ENCODE measurements at regions not wholly inside any gene's neighbourhood (a gene's known extent, or its start where the extent isn't known, plus 50 kb on each side); places are given as distances from the start of the nearest gene placed in this dataset.

DNA sequence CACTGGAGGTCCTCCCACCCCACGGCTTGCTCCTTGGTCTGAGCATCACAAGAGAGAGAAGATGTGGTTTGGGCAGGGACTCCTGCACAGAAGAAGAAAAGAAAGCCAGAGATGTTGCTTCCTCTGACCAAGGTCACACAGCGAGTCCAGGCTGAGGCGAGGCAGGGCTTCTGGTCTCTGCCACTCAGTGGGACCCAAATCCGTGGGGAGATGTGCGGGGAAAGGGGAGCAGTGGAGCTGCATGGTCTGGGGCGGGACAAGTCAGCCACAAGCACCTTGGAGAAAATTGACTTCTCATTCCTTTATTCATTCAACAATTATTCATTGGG, 150.9 kb downstream of the C9orf50 start:
- Histone ChIP-seq H3K9me3 (ENCODE audit: insufficient read depth, low read depth, low read length) (peaks cover 8% of the 10 kb centered on the region), H4K12ac (ENCODE audit: low read depth, low read length) (no peak overlapping the region), H3K79me2 (ENCODE audit: control insufficient read depth, insufficient read depth, low read length, poor library complexity) (no peaks in the 10 kb centered on the region), H4K91ac (ENCODE audit: low read depth, low read length) (peak overlapping the region; percentile 40), H3K18ac (ENCODE audit: low read length) (peak overlapping the region; percentile 10), H3K27me3 (ENCODE audit: insufficient read depth, low read length) (no peaks in the 10 kb centered on the region), H3K23ac (ENCODE audit: low read length) (no peak overlapping the region), H2BK12ac (ENCODE audit: low read length) (peak overlapping the region; percentile 77), H3K4me2 (ENCODE audit: low read length) (no peak overlapping the region), H3K4ac (ENCODE audit: low read depth, low read length) (no peak overlapping the region), H3K14ac (ENCODE audit: low read length) (peak overlapping the region; percentile 27), H3K27ac (ENCODE audit: low read depth, low read length) (no peak overlapping the region), H3K4me3 (ENCODE audit: low read depth, low read length) (no peak overlapping the region), H2BK120ac (ENCODE audit: insufficient read depth, low read length, poor library complexity) (peak overlapping the region; percentile 21), H3K36me3 (ENCODE audit: control insufficient read depth in 1 of 2, insufficient read depth in 2 of 2, low read length in 2 of 2) (no peaks in the 10 kb centered on the region), H4K8ac (ENCODE audit: low read depth, low read length) (peak overlapping the region; percentile 1), H3K4me1 (ENCODE audit: control insufficient read depth in 1 of 2, insufficient read depth in 2 of 2, low read length in 2 of 2) (peaks cover 20 to 23% of the 10 kb centered on the region in 2 experiments), H2AK5ac (ENCODE audit: low read length) (peak overlapping the region; percentile 17), H3K79me1 (ENCODE audit: low read length) (peaks cover 17% of the 10 kb centered on the region), H3K9ac (ENCODE audit: low read length) (no peak overlapping the region), H2BK5ac (ENCODE audit: low read depth, low read length, poor library complexity) (no peak overlapping the region), H2AFZ (ENCODE audit: insufficient read depth, low read length, poor library complexity) (no peak overlapping the region)
- WGBS (ENCODE audit: extremely low coverage, insufficient coverage, insufficient read length), result no CpG with 5 or more reads among the region's 6 CpGs
- no peak for DNase-seq

GRCh38 chr9:129469188-129469987, 151.5 kb downstream of the C9orf50 start:
- H2AFZ ChIP-seq (ENCODE audit: insufficient read depth, low read length, poor library complexity), result no peak overlapping the region
- peak overlapping the region; percentile 10 for H3K18ac ChIP-seq (ENCODE audit: low read length)
- H3K9ac ChIP-seq (ENCODE audit: low read length), result no peak overlapping the region
- no peak overlapping the region for H2BK5ac ChIP-seq (ENCODE audit: low read depth, low read length, poor library complexity)
- H4K12ac ChIP-seq (ENCODE audit: low read depth, low read length), result no peak overlapping the region
- H3K23ac ChIP-seq (ENCODE audit: low read length), result no peak overlapping the region
- H3K79me2 ChIP-seq (ENCODE audit: control insufficient read depth, insufficient read depth, low read length, poor library complexity), result no peaks in the 10 kb centered on the region
- no peak overlapping the region for H3K4ac ChIP-seq (ENCODE audit: low read depth, low read length)
- no peaks in the 10 kb centered on the region for H3K36me3 ChIP-seq (ENCODE audit: control insufficient read depth in 1 of 2, insufficient read depth in 2 of 2, low read length in 2 of 2)
- H2BK120ac ChIP-seq (ENCODE audit: insufficient read depth, low read length, poor library complexity), result peak overlapping the region; percentile 21
- WGBS (ENCODE audit: extremely low coverage, insufficient coverage, insufficient read length), result no CpG with 5 or more reads among the region's 20 CpGs
- H3K4me3 ChIP-seq (ENCODE audit: low read depth, low read length), result no peak overlapping the region
- no peak overlapping the region for H3K4me2 ChIP-seq (ENCODE audit: low read length)
- peak overlapping the region; percentile 27 for H3K14ac ChIP-seq (ENCODE audit: low read length)
- DNase-seq, result no peak
- H3K4me1 ChIP-seq (ENCODE audit: control insufficient read depth in 1 of 2, insufficient read depth in 2 of 2, low read length in 2 of 2), result peaks cover 20 to 23% of the 10 kb centered on the region in 2 experiments
- peak overlapping the region; percentile 40 for H4K91ac ChIP-seq (ENCODE audit: low read depth, low read length)
- no peak overlapping the region for H3K27ac ChIP-seq (ENCODE audit: low read depth, low read length)
- H3K79me1 ChIP-seq (ENCODE audit: low read length), result peaks cover 17% of the 10 kb centered on the region
- peaks cover 5% of the 10 kb centered on the region for H3K9me3 ChIP-seq (ENCODE audit: insufficient read depth, low read depth, low read length)
- peak overlapping the region; percentile 77 for H2BK12ac ChIP-seq (ENCODE audit: low read length)
- no peaks in the 10 kb centered on the region for H3K27me3 ChIP-seq (ENCODE audit: insufficient read depth, low read length)
- peak overlapping the region; percentile 17 for H2AK5ac ChIP-seq (ENCODE audit: low read length)
- peak overlapping the region; percentile 1 for H4K8ac ChIP-seq (ENCODE audit: low read depth, low read length)

DNA sequence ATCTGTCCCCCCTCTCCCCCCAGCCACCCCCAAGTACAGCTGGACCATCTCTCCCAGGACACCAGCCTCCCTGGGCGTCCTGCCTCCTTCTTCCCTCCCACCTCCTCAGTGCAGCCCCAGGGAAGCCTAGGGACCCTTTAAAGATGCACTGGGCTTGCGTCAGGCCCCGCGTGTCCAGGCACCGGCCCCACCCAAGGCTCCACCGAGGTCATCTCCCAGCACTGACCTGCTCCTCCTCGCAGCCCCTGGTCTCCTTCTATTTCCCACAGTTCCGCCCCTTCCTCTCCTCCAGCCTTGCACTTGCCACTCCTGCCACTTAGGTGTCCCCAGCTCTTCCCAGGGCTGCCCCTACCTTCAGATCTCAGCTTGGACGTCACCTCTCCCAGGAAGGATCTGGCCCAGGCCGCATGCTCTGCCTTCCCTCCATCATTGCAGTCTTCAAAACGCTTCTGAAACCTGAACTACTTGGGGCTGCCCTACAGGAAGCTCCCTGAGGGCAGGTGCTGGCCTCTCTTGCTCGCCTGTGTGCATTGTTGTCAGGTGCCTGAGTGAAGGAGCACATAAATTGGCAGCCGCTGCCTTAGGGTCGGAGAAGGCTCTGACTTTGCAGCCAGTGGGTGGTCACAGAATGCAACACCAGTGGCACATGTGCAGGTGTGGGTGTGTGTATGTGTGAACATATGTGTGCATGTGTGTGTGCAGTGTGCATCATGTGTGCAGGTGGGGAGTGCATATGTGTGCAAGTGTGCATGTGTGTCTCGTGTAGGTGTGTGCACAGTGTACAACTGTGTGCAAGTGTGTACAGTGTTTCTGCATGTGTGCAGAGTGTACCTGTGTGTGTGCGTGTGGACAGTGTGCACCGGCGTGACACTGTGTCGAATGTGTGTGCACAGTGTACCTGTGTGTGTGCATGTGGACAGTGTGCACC, 152.9 kb downstream of the C9orf50 start:
- Histone ChIP-seq H3K9ac (ENCODE audit: low read length) (no peak overlapping the region), H3K4ac (ENCODE audit: low read depth, low read length) (no peak overlapping the region), H3K79me1 (ENCODE audit: low read length) (peaks cover 23% of the 10 kb centered on the region), H3K23ac (ENCODE audit: low read length) (no peak overlapping the region), H4K8ac (ENCODE audit: low read depth, low read length) (no peak overlapping the region), H3K27me3 (ENCODE audit: insufficient read depth, low read length) (no peaks in the 10 kb centered on the region), H2BK12ac (ENCODE audit: low read length) (peak overlapping the region; percentile 19), H3K18ac (ENCODE audit: low read length) (no peak overlapping the region), H3K14ac (ENCODE audit: low read length) (peak overlapping the region; percentile 32), H2BK120ac (ENCODE audit: insufficient read depth, low read length, poor library complexity) (peak overlapping the region; percentile 20), H3K36me3 (ENCODE audit: control insufficient read depth in 1 of 2, insufficient read depth in 2 of 2, low read length in 2 of 2) (no peaks in the 10 kb centered on the region), H2AFZ (ENCODE audit: insufficient read depth, low read length, poor library complexity) (no peak overlapping the region), H4K12ac (ENCODE audit: low read depth, low read length) (no peak overlapping the region), H3K79me2 (ENCODE audit: control insufficient read depth, insufficient read depth, low read length, poor library complexity) (no peaks in the 10 kb centered on the region), H2AK5ac (ENCODE audit: low read length) (peak overlapping the region; percentile 39), H3K27ac (ENCODE audit: low read depth, low read length) (no peak overlapping the region), H3K4me2 (ENCODE audit: low read length) (no peak overlapping the region), H3K4me1 (ENCODE audit: control insufficient read depth in 1 of 2, insufficient read depth in 2 of 2, low read length in 2 of 2) (peaks cover 29 to 32% of the 10 kb centered on the region in 2 experiments), H3K9me3 (ENCODE audit: insufficient read depth, low read depth, low read length) (peaks cover 5% of the 10 kb centered on the region), H3K4me3 (ENCODE audit: low read depth, low read length) (peak overlapping the region; percentile 33), H2BK5ac (ENCODE audit: low read depth, low read length, poor library complexity) (no peak overlapping the region), H4K91ac (ENCODE audit: low read depth, low read length) (peak overlapping the region; percentile 63)
- no CpG with 5 or more reads among the region's 19 CpGs for WGBS (ENCODE audit: extremely low coverage, insufficient coverage, insufficient read length)
- DNase-seq, result no peak

DNA sequence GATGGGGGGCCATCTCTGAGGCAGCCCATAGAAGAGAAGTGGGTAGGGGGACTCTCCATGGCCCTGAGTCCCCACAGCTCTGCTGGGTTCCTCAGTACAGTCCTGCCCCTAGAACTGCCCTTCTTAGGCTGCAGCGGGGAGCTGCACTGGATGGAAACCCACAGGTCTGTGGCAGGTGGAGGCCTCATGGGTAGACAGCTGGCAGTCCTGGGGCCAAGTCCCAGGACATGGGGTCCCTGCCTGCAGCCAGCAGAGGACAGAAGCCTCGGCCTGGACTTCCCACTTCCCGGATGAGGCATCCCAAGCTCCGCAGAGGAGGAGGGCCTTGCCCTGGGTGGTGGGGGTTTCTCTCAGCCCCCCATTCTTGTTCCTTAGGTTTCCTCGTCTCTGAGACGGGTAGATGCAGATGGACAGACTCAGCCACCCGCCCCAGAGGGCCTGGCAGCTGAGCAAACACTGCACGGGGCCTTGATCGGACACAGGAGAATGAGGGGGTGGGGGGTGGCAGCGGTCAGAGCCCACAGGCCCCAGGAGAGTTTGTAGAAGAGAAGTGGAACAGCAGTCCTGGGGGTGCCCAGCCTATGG, 153.8 kb downstream of the C9orf50 start:
- DNase-seq, result no peak
- Histone ChIP-seq H2AK5ac (ENCODE audit: low read length) (peak overlapping the region; percentile 29), H3K27ac (ENCODE audit: low read depth, low read length) (no peak overlapping the region), H3K18ac (ENCODE audit: low read length) (peak overlapping the region; percentile 36), H3K4me3 (ENCODE audit: low read depth, low read length) (no peak overlapping the region), H3K27me3 (ENCODE audit: insufficient read depth, low read length) (no peaks in the 10 kb centered on the region), H3K4ac (ENCODE audit: low read depth, low read length) (peak overlapping the region; percentile 19), H3K9me3 (ENCODE audit: insufficient read depth, low read depth, low read length) (peaks cover 5% of the 10 kb centered on the region), H4K12ac (ENCODE audit: low read depth, low read length) (no peak overlapping the region), H3K23ac (ENCODE audit: low read length) (no peak overlapping the region), H4K8ac (ENCODE audit: low read depth, low read length) (no peak overlapping the region), H3K9ac (ENCODE audit: low read length) (no peak overlapping the region), H2AFZ (ENCODE audit: insufficient read depth, low read length, poor library complexity) (no peak overlapping the region), H2BK12ac (ENCODE audit: low read length) (peak overlapping the region; percentile 48), H3K14ac (ENCODE audit: low read length) (peak overlapping the region; percentile 21), H4K91ac (ENCODE audit: low read depth, low read length) (peak overlapping the region; percentile 63), H3K36me3 (ENCODE audit: control insufficient read depth in 1 of 2, insufficient read depth in 2 of 2, low read length in 2 of 2) (no peaks in the 10 kb centered on the region), H3K79me1 (ENCODE audit: low read length) (peaks cover 24% of the 10 kb centered on the region), H2BK5ac (ENCODE audit: low read depth, low read length, poor library complexity) (no peak overlapping the region), H3K4me2 (ENCODE audit: low read length) (no peak overlapping the region), H3K79me2 (ENCODE audit: control insufficient read depth, insufficient read depth, low read length, poor library complexity) (no peaks in the 10 kb centered on the region), H3K4me1 (ENCODE audit: control insufficient read depth in 1 of 2, insufficient read depth in 2 of 2, low read length in 2 of 2) (peaks cover 29 to 30% of the 10 kb centered on the region in 2 experiments), H2BK120ac (ENCODE audit: insufficient read depth, low read length, poor library complexity) (peak overlapping the region; percentile 35)
- no CpG with 5 or more reads among the region's 10 CpGs for WGBS (ENCODE audit: extremely low coverage, insufficient coverage, insufficient read length)
